ENCODE measurements at regions not wholly inside any gene's neighbourhood (a gene's known extent, or its start where the extent isn't known, plus 50 kb on each side); places are given as distances from the start of the nearest gene placed in this dataset.
"Not testable (repeated sequence)": the region's sequence is repeated elsewhere in the genome, so short reads cannot be mapped to it uniquely, and the experiment has no call there.

GRCh38 chr1:121519756-121520286 is 335.0 kb downstream of the SRGAP2C start:
- DNase-seq = not testable (repeated sequence)

GRCh38 chr1:121522061-121522759 is 337.4 kb downstream of the SRGAP2C start:
- DNase-seq = no peak

GRCh38 chr1:121523112-121523511 is 338.3 kb downstream of the SRGAP2C start:
- not testable (repeated sequence) for DNase-seq

GRCh38 chr1:121525355-121525754 is 340.6 kb downstream of the SRGAP2C start:
- no peak for DNase-seq

- DNase-seq = not testable (repeated sequence)
These were observed 344.2 kb downstream of the SRGAP2C start for GRCh38 chr1:121528958-121529357.

GRCh38 chr1:121530026-121530425 is 345.3 kb downstream of the SRGAP2C start:
- not testable (repeated sequence) for DNase-seq

- DNase-seq = not testable (repeated sequence)
These were observed 347.0 kb downstream of the SRGAP2C start for GRCh38 chr1:121531747-121532146.

GRCh38 chr1:121538148-121538547 is 353.4 kb downstream of the SRGAP2C start:
- peak; percentile 8 for DNase-seq

GRCh38 chr1:121538943-121539575 is 354.3 kb downstream of the SRGAP2C start:
- DNase-seq = no peak

- not testable (repeated sequence) for DNase-seq
These were observed 359.2 kb downstream of the SRGAP2C start for GRCh38 chr1:121543988-121544387.

GRCh38 chr1:121544500-121544899 is 359.7 kb downstream of the SRGAP2C start:
- DNase-seq = no peak

- DNase-seq = not testable (repeated sequence)
These were observed 361.1 kb downstream of the SRGAP2C start for GRCh38 chr1:121545899-121546298.

- DNase-seq = no peak
These were observed 362.2 kb downstream of the SRGAP2C start for GRCh38 chr1:121546830-121547591.

- not testable (repeated sequence) for DNase-seq
These were observed 363.0 kb downstream of the SRGAP2C start for GRCh38 chr1:121547726-121548125.

- not testable (repeated sequence) for DNase-seq
These were observed 366.0 kb downstream of the SRGAP2C start for GRCh38 chr1:121550817-121551216.

- not testable (repeated sequence) for DNase-seq
These were observed 366.7 kb downstream of the SRGAP2C start for GRCh38 chr1:121551491-121551890.

- DNase-seq = not testable (repeated sequence)
These were observed 371.8 kb downstream of the SRGAP2C start for GRCh38 chr1:121556560-121556959.

GRCh38 chr1:121558034-121558433 is 373.3 kb downstream of the SRGAP2C start:
- not testable (repeated sequence) for DNase-seq

GRCh38 chr1:121558514-121558913 is 373.7 kb downstream of the SRGAP2C start:
- no peak for DNase-seq

- DNase-seq = no peak
These were observed 381.6 kb downstream of the SRGAP2C start for GRCh38 chr1:121566346-121566745.

GRCh38 chr1:121569428-121569827 is 384.7 kb downstream of the SRGAP2C start:
- DNase-seq = no peak

- DNase-seq = not testable (repeated sequence)
These were observed 389.2 kb downstream of the SRGAP2C start for GRCh38 chr1:121573881-121574504.

- DNase-seq = not testable (repeated sequence)
These were observed 389.7 kb downstream of the SRGAP2C start for GRCh38 chr1:121574505-121574899.
